ENCODE measurements at regions not wholly inside any gene's neighbourhood (a gene's known extent, or its start where the extent isn't known, plus 50 kb on each side); places are given as distances from the start of the nearest gene placed in this dataset.

DNA sequence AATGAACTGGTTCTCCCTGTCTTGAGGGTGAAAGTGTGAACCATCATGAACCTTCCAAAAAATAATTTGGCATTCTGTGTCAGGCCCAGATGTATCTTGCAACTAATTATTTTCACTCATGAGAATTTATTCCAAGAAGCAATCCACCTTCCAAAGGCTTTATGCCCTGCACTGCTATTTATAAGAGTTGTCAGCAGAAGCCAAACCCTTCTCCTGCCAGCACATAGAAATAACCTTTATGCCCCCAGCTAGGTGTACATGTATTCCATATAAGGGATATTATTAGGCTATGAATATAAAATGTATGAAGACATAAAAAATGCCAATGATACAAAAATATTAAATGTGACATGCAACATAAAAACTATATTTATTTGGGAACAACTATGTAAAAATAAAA is 69.0 kb upstream of the GDF10 start:
- no peak for DNase-seq

DNA sequence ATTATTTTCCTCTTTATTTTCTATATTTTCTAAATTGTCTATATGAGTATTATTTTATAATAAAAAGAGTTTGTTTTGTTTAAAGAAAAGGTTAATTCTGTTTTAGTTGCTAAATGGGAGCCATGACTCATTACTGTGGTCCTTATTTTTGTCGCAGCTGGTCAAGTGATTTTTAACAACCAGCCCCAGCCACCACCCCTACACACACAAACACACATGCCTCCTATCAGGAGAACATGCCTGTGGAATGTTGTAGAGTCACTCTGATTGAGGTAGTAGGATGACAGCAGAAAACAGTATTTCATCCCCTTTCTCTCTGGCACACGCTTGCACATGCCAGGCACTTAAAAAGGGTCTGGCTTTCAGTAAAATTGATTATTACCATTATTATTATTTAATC is 68.6 kb upstream of the GDF10 start:
- DNase-seq, result no peak

DNA sequence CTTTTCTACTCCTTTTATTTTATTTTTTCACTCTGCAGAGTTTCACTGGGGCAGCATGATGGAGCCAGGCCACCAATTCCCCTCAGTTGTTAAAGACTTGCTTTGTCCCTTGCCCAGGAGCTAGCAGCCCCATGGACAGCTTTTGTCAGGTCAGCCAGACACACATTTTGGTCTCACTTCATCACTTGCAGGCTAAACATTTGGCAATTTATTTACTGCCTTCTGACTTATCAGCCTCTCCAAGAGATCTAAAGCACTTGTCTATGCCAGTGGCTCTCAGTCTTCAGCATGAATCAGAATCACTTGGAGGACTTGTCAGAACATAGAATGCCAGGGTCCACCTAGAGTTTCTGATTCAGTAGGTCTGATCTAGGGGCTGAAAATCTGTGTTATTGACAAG is 66.4 kb upstream of the GDF10 start:
- DNase-seq, result no peak

DNA sequence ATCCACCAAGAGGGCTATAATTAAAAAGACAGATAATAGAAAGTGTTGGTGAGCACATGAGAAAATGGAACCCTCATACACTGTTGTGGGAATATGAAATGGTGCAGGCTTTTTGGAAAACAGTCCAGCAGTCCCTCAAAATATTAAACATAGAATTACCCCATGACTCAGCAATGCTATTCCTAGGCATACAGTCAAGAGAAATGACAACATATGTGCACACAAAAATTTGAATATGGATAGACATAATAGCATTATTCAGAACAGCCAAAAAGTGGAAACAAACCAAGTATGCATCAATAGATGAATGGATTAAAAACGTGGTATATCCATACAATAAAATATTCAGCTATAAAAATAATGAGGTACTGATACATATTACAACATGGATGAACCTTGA is 64.5 kb upstream of the GDF10 start:
- DNase-seq, result no peak

DNA sequence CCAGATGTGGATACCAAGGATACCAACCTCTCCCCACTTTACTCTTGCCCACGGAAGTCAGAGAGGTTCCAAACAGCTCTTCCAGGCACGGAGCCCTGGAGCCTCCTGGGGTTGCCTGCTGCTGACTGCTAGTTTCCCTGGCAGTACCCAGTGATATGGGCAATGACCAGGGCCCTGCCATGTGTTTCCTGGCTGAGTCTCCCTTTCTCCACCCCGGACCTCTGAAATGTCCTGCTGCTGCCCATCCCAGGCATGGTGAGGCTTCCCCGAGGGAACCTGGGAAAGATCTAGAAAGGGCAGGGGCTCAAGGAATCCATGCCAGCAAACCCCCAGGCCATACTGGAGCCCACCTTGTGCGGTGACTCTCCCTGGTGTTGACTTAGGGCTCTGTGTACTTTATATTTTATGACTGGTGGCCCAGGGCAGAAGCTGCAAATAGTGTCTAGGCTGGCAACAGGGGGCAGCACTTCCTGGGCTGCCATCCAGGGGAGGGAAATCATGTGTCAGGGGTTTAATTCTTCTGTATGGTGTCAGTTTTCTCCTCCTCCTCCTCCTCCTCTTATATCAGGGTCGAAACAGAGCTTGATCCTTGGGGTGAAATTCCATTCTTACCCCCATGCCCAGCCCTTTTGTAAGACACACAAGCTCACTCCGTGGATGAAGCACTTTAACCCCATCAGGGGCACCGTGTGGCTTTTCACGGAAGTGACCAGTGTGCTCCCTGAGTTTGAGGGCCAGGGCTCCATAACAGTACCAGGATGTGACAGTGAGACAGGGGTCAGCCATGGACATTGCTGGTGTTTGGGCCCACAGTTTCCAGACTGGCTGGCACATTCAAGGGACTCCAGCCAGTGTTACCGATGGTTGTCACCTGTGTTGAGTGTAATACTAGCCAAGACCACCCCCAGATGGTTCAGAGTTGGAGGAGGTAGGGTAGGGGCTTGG is 62.4 kb upstream of the GDF10 start:
- DNase-seq, result no peak

DNA sequence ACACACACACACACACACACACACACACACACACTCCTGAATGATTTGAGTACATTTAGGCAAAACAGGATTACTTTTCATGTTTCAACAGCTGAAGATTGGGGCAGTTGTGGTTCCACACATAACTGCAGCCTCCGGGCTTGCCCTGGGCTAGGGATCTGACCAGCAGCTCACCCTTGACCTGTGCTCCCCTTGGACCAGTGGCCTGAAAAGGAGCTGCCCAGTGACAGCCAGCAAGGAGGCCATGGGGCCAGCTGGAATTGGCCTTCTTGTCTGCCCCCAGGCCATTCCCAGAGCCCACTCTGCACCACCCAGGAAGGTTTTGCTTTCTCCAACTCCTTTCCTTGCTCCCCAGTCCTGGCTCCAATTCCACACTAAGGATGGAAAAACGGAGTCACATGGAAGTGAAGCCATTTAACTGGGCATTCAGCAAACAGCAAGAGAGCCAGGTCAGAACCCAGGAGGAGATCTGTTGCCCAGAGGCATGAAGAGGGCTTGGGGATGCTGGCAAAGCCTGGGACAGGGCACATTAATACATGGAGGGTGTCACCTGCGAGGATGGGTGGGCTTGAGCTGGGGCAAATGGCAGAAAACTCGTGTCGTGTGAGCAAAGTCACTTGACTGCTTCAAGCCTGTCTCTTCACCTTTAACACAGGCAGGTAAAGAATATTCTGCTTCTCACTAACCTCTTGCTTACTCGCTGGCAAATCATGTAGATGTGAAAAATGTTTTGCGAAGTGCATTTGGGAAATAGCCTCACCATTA is 61.5 kb upstream of the GDF10 start:
- DNase-seq, result no peak

DNA sequence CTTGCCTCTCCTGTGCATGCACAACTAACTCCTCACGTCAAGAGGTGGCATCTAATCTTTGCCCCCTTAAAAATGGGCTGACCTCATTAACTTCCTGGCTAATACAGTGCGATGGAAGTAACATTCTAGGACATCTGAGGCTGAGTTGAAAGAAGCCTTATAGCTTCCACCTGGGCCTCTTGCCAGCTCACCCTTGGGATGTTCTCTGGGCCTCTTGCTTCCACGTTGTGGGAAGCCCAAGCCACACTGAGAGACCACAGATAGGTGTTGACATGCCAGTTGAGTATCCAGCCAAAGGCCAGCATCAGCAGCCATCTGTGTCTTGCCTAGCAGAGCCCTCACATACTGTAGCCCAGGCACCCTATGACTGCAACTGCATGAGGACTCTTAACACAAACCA is 60.8 kb upstream of the GDF10 start:
- no peak for DNase-seq

DNA sequence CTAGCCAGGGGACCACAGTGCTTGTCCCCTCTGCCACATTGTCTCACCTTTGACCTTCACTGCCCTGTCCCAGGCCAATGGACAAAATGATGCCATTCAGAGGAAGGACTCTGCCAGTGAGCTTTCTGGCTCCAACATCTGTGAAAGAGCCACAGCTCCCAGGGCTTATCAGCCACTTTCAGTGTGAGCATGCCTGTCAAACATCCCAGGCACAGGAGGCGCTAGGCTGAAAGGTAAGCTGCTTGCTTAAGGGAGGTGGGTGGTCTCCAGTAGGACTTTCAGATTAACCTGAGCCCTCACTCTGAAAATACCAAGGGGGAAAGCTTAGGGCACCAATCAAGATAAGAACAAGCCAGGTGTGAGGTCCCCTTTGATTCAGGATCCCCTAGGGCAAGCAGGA is 59.8 kb upstream of the GDF10 start:
- DNase-seq, result no peak

DNA sequence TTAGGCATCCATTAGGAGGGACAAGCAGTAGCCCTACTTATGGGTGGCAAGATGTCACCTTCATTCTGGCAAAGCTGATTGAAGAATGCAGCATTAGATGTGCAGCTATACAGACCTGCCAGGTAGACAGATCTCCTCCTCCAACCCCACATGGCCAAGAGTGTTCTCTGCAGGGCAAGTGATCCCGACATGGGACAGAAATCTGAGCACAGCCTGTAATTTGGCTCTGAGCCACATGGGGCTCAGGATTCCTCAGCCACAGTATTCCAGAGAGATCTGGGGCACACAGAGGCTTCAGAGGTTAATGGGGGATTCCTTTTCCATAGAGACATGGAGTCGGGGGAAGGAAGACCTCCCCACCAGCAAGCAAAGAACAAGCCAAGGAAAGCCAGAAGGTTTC is 58.7 kb upstream of the GDF10 start:
- DNase-seq, result no peak

DNA sequence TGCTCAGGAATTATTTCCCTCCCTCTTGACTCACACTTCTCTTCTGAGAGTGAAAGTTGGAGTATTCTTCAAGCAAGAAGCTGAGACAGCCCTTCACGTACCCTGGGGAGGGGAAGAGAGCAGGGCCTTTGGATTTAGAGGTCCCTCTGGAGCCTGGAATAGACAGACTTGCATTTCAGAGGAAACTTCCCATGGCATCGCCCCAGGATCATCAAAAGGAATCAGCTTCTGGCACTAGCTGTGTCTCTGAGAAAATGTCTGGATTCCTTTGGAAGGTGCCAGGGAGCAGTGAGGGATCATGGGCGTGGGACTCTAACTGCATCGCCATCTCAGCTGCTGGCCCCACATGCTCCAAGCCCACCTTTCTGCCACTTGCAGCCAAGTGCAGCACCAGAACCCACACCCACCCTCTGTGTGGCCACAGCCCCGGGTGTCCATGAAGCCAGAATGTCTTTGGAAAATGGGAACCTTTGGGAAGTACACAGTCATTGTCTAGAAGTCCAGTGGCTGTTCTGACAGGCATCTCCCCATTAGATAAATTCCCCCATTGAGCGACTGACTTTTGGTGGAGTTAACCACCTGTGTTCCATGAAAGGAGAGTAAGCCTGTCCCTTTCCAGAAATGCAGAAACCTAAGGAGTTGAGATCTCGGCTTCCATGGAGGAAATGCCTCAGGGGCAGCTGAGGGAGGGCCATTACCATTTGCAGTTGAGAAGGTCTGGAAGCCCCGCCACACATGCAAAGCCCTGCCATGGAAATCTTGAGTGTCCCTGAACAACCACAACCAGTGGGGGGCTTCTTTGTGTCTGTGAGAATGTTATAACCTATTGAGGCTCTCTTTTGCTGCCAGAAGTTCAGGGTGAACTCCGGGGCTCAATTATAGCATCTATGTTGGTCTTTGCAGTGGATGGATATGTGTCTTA is 57.8 kb upstream of the GDF10 start:
- no peak for DNase-seq

DNA sequence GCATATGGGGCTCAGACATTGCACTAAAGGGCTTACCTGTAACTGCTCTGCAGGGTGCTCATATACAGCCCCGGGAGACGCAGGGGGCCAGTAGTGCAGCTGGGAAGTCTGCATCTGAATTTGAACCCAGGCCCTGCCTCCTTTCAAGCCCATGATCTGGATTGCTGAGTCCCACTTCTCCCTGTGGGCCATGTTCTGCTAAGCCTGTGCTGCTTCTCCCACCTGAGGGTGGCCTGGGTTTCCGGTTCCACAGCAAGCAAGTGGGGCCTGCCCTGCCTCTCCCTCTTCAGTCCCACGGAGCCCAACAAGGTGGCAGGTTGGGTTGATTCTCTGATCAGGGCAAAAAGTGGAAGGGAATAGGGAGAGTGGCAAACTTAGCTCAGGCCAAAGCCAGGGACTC is 56.6 kb upstream of the GDF10 start:
- no peak for DNase-seq

DNA sequence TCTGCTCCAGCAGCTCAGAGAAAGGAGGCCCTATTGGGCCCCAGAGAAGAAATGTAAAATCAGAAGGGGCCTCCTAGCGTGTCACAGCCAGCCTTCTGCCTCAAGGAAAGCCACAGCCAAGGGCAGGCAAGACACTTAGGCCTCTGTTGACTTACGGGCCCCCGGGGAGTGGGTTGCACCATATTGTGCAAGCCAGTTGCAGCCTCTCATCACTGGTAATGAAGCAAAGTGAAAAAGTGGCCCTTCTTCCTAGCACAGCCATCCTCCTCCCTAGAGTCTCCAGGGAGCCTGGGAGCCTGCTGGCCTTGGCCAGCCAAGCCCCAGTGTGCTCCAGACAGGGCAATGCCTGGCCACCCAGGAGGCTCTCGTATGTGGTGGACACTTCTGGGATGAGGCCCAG is 56.2 kb upstream of the GDF10 start:
- no peak for DNase-seq

DNA sequence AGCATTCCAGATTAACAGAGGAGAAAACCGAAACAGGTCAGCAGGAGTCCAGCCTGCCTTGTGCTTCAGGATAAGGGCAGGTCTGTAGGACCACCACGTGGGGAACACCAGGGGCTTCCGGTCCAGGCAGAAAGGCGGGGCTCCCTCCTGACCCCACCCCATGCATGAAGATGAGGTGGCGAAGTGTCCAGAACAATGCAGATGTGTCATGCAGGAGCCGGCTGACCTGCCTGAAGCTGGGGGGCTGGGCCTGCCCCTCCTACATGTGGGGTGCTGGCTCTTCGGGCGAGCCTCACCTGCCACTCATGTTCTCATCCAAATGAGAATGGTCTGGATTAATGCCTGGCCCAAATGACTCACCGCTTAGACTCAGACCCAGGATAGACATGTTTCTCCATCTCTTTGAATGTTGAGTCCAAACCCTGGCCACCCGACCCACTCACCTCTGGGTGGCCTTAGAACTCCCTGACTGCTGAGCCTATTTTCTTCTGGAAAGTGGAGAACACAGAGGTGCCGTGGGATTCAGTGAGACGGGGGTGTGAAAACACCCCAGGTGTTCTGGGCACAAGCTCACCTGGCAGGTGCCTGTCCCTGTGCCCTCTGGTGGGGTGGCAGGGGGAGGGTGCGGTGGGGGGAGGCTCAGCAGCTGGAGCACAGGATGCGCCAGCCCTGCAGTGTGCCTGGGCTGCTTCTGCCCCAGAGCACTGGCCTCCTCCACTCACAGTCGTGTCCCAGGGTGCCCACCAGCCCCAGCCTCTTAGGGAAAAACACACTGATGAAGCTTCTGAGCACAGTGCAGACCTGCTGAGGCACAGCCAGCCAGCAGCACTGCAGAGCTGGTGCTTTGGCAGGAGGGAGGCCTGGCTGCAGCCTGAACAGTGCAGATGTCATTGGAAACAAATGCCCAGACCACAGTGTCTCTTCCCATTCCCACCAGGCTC is 55.2 kb upstream of the GDF10 start:
- DNase-seq, result no peak

DNA sequence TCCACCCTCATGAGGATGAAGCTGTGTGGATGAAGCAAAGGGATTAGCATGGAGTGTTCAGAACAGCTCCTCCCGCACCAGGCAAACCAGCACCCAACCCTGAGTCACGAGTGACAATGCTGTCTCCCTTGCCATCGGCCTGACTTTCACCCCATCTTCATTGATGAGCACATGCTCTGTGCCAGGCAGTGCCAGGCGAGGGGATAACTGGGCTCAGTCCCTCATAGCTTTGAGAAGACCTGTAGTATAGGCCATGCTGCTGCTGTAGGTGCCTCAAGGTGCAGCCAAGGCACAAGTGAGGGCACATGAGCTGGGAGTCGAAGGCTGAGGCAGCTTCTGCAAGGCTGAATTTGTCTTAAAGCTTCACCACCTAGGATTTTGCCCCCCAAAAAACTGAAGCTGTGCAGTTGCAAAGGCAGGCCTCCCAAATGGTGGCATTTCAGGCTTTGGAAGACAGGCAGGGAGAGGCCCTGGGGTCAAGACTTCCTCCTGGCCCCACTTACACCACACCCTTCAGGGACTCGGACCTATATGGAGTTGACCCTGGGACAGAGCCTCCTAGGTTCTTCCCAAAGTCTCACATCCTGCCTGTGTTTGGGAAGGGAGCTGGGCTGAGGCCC is 54.2 kb upstream of the GDF10 start:
- no peak for DNase-seq

DNA sequence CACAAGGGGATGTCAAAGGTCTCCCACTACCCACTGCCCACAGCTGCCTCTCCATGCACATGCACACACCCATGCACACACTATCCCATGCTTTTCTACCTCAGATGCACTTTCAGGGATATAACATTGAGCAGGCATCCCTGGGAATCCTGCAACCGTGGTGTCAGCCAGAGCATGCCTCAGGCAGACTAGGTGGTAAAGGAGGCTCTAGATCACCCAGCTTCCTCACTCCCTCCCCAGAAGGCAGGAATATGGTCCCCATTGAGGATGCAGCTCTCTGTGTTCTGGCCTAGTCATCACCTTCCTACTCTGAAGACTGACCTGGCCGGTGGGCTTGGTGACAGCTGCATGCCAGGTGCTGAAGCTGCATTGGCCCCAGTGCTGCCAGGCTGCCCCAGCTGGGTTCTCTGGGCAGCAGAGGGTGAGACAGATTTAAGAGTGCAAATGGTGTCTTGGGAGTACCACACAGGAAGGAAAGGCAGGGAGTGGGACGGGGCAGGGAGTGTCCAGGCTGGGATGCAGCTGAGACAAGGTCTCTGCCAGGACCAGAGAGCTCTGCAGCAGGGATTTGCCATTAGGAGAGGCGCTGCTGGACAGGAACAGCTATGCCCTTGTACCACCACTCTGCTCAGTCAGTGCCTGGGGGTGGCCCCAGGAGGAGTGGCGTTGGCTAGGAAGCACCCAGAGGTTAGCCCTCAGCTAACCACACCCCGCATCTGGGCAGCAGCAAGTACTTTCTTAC is 53.4 kb upstream of the GDF10 start:
- DNase-seq, result no peak

DNA sequence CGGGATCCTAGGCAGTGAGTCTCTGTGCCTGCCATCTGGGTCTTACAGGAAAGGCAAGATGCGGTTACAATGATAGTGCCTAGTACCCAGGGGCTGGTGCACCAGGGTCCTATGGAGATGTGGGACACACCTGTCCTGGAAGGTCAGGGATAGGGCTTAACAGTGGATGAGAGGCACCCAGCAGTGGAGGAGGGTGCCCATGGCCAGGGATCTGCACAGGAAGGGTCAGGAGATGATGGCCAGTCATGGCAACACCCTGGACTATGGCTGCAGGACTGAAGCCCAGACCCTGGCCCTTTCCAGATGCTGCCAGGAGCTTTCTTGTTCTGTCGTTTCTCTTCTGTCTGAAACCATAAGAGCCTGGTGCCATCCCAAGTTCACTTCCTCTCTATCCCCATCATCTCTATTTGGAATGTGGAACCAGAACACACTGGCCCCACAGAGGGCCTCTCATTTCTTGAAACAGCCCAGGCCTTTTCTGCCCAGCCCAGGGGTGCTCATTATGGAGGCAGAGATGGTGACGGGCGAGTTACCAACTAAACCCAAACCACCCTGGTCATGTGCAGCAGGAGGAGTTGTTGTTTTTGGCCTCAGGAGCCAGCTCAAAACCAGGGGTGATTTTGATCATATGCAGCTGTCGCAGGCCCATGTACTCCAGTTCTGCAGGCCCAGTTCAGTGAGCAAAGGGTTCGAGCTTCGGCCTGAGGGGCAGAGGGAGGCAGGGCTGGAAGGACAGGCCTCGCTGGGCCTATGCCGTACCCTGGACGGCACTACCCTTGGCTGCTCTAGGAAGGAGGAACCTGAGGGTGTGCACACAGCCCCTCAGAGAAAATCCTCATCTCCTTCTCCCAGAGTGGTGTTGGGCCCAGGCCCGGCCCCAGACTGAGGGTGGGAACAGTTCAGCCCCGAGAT is 52.6 kb upstream of the GDF10 start:
- no peak for DNase-seq

DNA sequence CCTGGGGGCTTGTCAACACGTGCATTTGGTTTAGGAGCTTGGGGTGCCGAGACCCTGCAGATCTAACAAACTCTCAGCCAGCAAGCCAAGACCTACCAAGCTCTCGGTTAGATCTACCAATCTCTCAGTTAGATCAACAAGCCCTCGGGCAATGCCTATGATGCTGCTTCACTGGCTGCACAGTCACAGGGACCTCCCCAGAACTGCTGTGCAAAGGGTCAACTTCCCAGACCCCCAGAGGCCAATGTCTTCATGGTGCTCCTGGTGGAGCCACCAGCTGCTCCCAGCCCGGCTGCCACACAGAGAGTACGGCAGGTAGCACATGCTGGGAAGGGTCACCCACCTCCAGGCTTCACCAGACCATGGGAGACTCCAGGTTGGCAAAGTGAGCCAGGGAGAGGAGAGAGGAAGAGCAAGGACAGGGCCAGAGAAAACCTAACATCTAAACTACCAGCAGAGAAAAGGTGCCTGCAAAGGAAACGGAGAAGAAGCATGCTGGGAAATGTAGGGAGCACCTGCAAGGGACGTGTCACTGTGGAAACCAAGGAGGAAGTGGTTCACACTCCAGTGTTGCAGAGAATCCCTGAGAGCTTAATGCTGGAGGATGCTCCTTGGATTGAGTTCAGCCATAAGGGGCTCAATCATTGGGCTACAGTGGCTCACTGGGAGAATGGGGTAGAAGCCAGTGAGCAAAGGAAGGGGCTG is 51.5 kb upstream of the GDF10 start:
- DNase-seq, result no peak

DNA sequence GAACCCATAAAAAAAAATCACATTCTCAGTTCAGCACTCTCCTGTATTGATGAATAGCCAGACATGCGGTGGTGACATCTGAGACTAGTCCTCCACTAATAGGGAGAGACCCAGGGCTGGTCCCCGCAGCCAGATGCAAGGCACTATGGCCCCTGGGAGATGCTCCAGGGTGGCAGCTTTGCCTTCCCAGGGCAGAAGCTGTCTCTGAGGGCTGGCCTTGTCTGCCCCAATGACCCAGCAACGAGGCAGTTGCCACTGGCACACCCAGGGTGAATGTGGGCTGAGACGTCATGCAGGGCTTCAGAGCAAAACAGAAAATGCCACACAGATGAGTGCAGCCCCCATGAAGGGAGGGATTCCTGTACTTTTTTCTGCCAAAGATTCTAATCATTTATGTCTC is 50.1 kb upstream of the GDF10 start:
- no peak for DNase-seq
